DLD1 (cell line): ENCODE measurements at regions not wholly inside any gene's neighbourhood (a gene's known extent, or its start where the extent isn't known, plus 50 kb on each side); places are given as distances from the start of the nearest gene placed in this dataset.

Source experiments
- in situ Hi-C: cut with HindIII; loops from 2 replicates; pipeline ENCODE4 v1.10.0; 2017; ENCODE audit warnings: low sequenced_read_pairs

- in situ Hi-C loops: no loop called here
These were observed 128.1 kb downstream of the TEX29 start for GRCh38 chr13:111448504-111448903.

GRCh38 chr13:111449041-111449440 lies 128.6 kb downstream of the TEX29 start:
- in situ Hi-C loops: no loop called here

- in situ Hi-C loops: no loop called here
These were observed 131.0 kb downstream of the TEX29 start for GRCh38 chr13:111451402-111451801.

- in situ Hi-C loops: no loop called here
These were observed 136.2 kb downstream of the TEX29 start for GRCh38 chr13:111456452-111457230.

GRCh38 chr13:111458001-111458531 lies 137.6 kb downstream of the TEX29 start:
- in situ Hi-C loops: no loop called here

- in situ Hi-C loops: no loop called here
These were observed 138.3 kb downstream of the TEX29 start for GRCh38 chr13:111458739-111459138.

- in situ Hi-C loops: no loop called here
These were observed 139.5 kb downstream of the TEX29 start for GRCh38 chr13:111459803-111460547.

- in situ Hi-C loops: no loop called here
These were observed 140.4 kb downstream of the TEX29 start for GRCh38 chr13:111460548-111461444.

GRCh38 chr13:111461445-111462149 lies 141.2 kb downstream of the TEX29 start:
- in situ Hi-C loops: no loop called here

GRCh38 chr13:111462221-111462764 lies 141.9 kb downstream of the TEX29 start:
- in situ Hi-C loops: no loop called here

- in situ Hi-C loops: no loop called here
These were observed 142.5 kb downstream of the TEX29 start for GRCh38 chr13:111462944-111463343.

GRCh38 chr13:111467111-111467890 lies 146.9 kb downstream of the TEX29 start:
- in situ Hi-C loops: no loop called here

- in situ Hi-C loops: no loop called here
These were observed 147.9 kb downstream of the TEX29 start for GRCh38 chr13:111468037-111468959.

- in situ Hi-C loops: no loop called here
These were observed 149.0 kb downstream of the TEX29 start for GRCh38 chr13:111469450-111469849.

- in situ Hi-C loops: no loop called here
These were observed 149.6 kb downstream of the TEX29 start for GRCh38 chr13:111469916-111470506.

- in situ Hi-C loops: no loop called here
These were observed 150.5 kb downstream of the TEX29 start for GRCh38 chr13:111470933-111471332.

- in situ Hi-C loops: no loop called here
These were observed 151.6 kb downstream of the TEX29 start for GRCh38 chr13:111472083-111472482.
